Heart left ventricle (tissue), 13 donors: ENCODE measurements at regions not wholly inside any gene's neighbourhood (a gene's known extent, or its start where the extent isn't known, plus 50 kb on each side); places are given as distances from the start of the nearest gene placed in this dataset.

ENCODE experiments used
- POLR2A ChIP-seq, 2 donors: fragments of 450-650 bp; IDR thresholded peaks; one replicate each; pipeline ENCODE4 v1.6.1; 2017; ENCODE audit warnings: antibody characterized with exemption in 2 of 2, mild to moderate bottlenecking in 2 of 2, moderate library complexity in 2 of 2
- TF ChIP-seq, protein P1 (sequence below), 12 donors: fragments of 200-600 bp; sonication (generic) in 4 of 12; IDR thresholded peaks; one replicate each; pipeline versions ENCODE4 v1.5.0 to v1.8.0; 2018 to 2022; ENCODE audit warnings: antibody characterized with exemption in 12 of 12, mild to moderate bottlenecking in 5 of 12
- donor health status: ischemic (EF 13 %, LVEDD 7.1; RV severe dilation, severe dysfunction).
- donor health status: DM: no; HTN: yes; CAD: no.
- donor health status: DM: no; HTN: no; CAD: no.
- donor health status: ischemic (EF 25% LVEDD 6.9; RV normal size, moderate dysfunction).
- donor health status: ischemic (EF 25% LVEDD 5.7; RV mildly dilated, moderate dysfunction).
- donor health status: ischemic (EF 35%, LVEDD 5.7; RV mildly dilated, moderate dysfunction).
- donor health status: nonischemic (EF 11% LVEDD 7.7; RV severe dilation, severe dysfunction).
- donor health status: DM: yes; HTN: yes; CAD: no.
- donor health status: PGD.
- donor health status: ischemic (EF 29% LVEDD 5.4; RV normal size, mild dysfunction).
- donor health status: nonischemic (EF 23%, LVEDD 6.1; RV moderate dilation, normal function).

DNA sequence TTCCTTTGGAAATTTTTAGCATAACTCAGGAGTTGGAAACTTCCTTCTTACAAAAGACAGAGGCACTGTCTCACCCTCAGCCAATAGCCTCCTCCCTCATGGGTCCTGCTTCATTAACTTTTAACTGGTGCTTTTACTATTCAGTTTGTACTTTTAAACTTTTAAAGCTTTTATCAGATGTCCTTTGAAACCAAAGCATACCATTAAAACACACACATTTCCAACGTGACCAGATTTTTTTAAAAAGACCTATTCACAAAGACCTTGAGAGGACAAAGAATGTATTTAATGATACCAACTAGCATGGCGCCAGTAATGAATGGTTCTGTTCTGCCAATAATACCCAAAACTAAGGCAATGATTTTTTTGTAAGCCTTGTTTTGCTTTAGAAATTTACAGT, 173.6 kb upstream of the EEA1 start:
- TF ChIP-seq, protein P1, sequence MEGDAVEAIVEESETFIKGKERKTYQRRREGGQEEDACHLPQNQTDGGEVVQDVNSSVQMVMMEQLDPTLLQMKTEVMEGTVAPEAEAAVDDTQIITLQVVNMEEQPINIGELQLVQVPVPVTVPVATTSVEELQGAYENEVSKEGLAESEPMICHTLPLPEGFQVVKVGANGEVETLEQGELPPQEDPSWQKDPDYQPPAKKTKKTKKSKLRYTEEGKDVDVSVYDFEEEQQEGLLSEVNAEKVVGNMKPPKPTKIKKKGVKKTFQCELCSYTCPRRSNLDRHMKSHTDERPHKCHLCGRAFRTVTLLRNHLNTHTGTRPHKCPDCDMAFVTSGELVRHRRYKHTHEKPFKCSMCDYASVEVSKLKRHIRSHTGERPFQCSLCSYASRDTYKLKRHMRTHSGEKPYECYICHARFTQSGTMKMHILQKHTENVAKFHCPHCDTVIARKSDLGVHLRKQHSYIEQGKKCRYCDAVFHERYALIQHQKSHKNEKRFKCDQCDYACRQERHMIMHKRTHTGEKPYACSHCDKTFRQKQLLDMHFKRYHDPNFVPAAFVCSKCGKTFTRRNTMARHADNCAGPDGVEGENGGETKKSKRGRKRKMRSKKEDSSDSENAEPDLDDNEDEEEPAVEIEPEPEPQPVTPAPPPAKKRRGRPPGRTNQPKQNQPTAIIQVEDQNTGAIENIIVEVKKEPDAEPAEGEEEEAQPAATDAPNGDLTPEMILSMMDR (IDR thresholded peaks at IDR 0.05): no peak
- no peak for TF ChIP-seq POLR2A (IDR thresholded peaks at IDR 0.05)
